ENCODE measurements at regions not wholly inside any gene's neighbourhood (a gene's known extent, or its start where the extent isn't known, plus 50 kb on each side); places are given as distances from the start of the nearest gene placed in this dataset.
A peak's percentile ranks its signal among the peaks of the same experiment; 100 is the strongest.

- Histone ChIP-seq H3K27ac (ENCODE audit: low read depth in 2 of 2, low read length in 1 of 2) (peak overlapping the region; percentile 39 to 60; a peak in 3 of 4 replicates), H3K9ac (peak overlapping the region; percentile 54; the same call in 1 of the 2 replicates)
Observed at GRCh38 chr10:75294031-75294437, 58.3 kb upstream of the COMTD1 start.

GRCh38 chr10:75293446-75293820 is 57.7 kb upstream of the COMTD1 start:
- H3K4me3 ChIP-seq (ENCODE audit: low read depth in 2 of 2, low read length in 1 of 2), result no peak overlapping the region
- no peak overlapping the region; a peak in 2 of 4 replicates for H3K27ac ChIP-seq (ENCODE audit: low read depth in 2 of 2, low read length in 1 of 2)
- H3K9ac ChIP-seq, result no peak overlapping the region
- H3K4me1 ChIP-seq (ENCODE audit: control insufficient read depth in 1 of 2, insufficient read depth in 2 of 2, low read depth in 1 of 2, low read length in 1 of 2), result peaks cover 5 to 19% of the 10 kb centered on the region in 2 experiments; a peak in 3 of 4 replicates
- no peak overlapping the region for H3K4me2 ChIP-seq
- no peaks in the 10 kb centered on the region for H3K27me3 ChIP-seq (ENCODE audit: insufficient read depth)
- 95% methylated on average over 3 of the region's 3 CpGs for WGBS (ENCODE audit: low lambda C conversion rate)
- H3K9me3 ChIP-seq, result no peaks in the 10 kb centered on the region
- no peaks in the 10 kb centered on the region for H3F3A ChIP-seq (replicated peaks; ENCODE audit: insufficient read depth)
- H3K79me2 ChIP-seq (ENCODE audit: insufficient read depth), result no peaks in the 10 kb centered on the region
- POLR2A ChIA-PET, result no interaction called here
- CTCF ChIA-PET, result interaction anchor here (0.8 to 3.1 kb wide), 3 partner anchors 12 to 743 kb away, joined by 3 to 10 read pairs (median 3); no protein-coding TSS in a partner anchor
- TF ChIP-seq TCF12 (IDR thresholded peaks at IDR 0.05) (no peak), ELF1 (IDR thresholded peaks at IDR 0.05) (no peak), RFX5 (IDR thresholded peaks at IDR 0.05; ENCODE audit: low read length) (no peak), NFIC (IDR thresholded peaks at IDR 0.05; ENCODE audit: borderline replicate concordance) (no peak), RXRA (IDR thresholded peaks at IDR 0.05; ENCODE audit: borderline replicate concordance, low read depth) (no peak), SIN3A (IDR thresholded peaks at IDR 0.05; ENCODE audit: borderline replicate concordance, low read depth, low read length) (no peak), CTCF (IDR thresholded peaks at IDR 0.05) (no peak), JUND (IDR thresholded peaks at IDR 0.05) (no peak), PBX3 (IDR thresholded peaks at IDR 0.05) (no peak), EZH2phosphoT487 (IDR thresholded peaks at IDR 0.05; ENCODE audit: borderline replicate concordance, low read depth) (no peak), POLR2AphosphoS5 (IDR thresholded peaks at IDR 0.05; ENCODE audit: low read depth, low read length) (no peak), FOXJ3 (CRISPR knock-in tag; IDR thresholded peaks at IDR 0.05) (no peak)
- H3K9me2 ChIP-seq, result no peaks in the 10 kb centered on the region
- no peak overlapping the region for H2AFZ ChIP-seq (ENCODE audit: low read depth)
- DNase-seq, result no peak
- no peaks in the 10 kb centered on the region for H3K36me3 ChIP-seq (replicated peaks in 1 of 2; ENCODE audit: control insufficient read depth in 1 of 2, insufficient read depth in 2 of 2, low read length in 1 of 2)
- H4K20me1 ChIP-seq (ENCODE audit: insufficient read depth), result no peaks in the 10 kb centered on the region

More at GRCh38 chr10:75294031-75294437, 58.3 kb upstream of the COMTD1 start:
- Histone ChIP-seq H3K36me3 (replicated peaks in 1 of 2; ENCODE audit: control insufficient read depth in 1 of 2, insufficient read depth in 2 of 2, low read length in 1 of 2) (no peaks in the 10 kb centered on the region), H4K20me1 (ENCODE audit: insufficient read depth) (no peaks in the 10 kb centered on the region), H3K4me1 (ENCODE audit: control insufficient read depth in 1 of 2, insufficient read depth in 2 of 2, low read depth in 1 of 2, low read length in 1 of 2) (peaks cover 5 to 19% of the 10 kb centered on the region in 2 experiments; a peak in 3 of 4 replicates), H3K9me3 (no peaks in the 10 kb centered on the region), H2AFZ (ENCODE audit: low read depth) (peak overlapping the region; percentile 70; the same call in 1 of the 2 replicates), H3K4me3 (ENCODE audit: low read depth in 2 of 2, low read length in 1 of 2) (no peak overlapping the region), H3K27me3 (ENCODE audit: insufficient read depth) (no peaks in the 10 kb centered on the region), H3K9me2 (no peaks in the 10 kb centered on the region), H3K79me2 (ENCODE audit: insufficient read depth) (no peaks in the 10 kb centered on the region), H3F3A (replicated peaks; ENCODE audit: insufficient read depth) (no peaks in the 10 kb centered on the region), H3K4me2 (peak overlapping the region; percentile 75)
- WGBS (ENCODE audit: low lambda C conversion rate), result 55% methylated on average over 8 of the region's 8 CpGs
- TF ChIP-seq RXRA (IDR thresholded peaks at IDR 0.05; ENCODE audit: borderline replicate concordance, low read depth), result no peak
- no peak for TF ChIP-seq YY1 (IDR thresholded peaks at IDR 0.05; ENCODE audit: low read depth)
- peak; percentile 19; the same call in 1 of the 2 replicates for TF ChIP-seq TCF12 (IDR thresholded peaks at IDR 0.05)
- TF ChIP-seq, protein P1, sequence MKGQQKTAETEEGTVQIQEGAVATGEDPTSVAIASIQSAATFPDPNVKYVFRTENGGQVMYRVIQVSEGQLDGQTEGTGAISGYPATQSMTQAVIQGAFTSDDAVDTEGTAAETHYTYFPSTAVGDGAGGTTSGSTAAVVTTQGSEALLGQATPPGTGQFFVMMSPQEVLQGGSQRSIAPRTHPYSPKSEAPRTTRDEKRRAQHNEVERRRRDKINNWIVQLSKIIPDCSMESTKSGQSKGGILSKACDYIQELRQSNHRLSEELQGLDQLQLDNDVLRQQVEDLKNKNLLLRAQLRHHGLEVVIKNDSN (IDR thresholded peaks at IDR 0.05; ENCODE audit: borderline replicate concordance, low read depth), result no peak
- no peak for TF ChIP-seq FOSL2 (IDR thresholded peaks at IDR 0.05; ENCODE audit: borderline replicate concordance, low read depth)
- TF ChIP-seq, protein P2, sequence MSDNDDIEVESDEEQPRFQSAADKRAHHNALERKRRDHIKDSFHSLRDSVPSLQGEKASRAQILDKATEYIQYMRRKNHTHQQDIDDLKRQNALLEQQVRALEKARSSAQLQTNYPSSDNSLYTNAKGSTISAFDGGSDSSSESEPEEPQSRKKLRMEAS (IDR thresholded peaks at IDR 0.05; ENCODE audit: low read depth), result no peak
- peak; percentile 72 for TF ChIP-seq GATA2 (CRISPR knock-in tag; IDR thresholded peaks at IDR 0.05)
- no peak for TF ChIP-seq GABPA (IDR thresholded peaks at IDR 0.05; ENCODE audit: low read depth)
- TF ChIP-seq NFIC (IDR thresholded peaks at IDR 0.05; ENCODE audit: borderline replicate concordance), result no peak
- TF ChIP-seq MEF2A (IDR thresholded peaks at IDR 0.05; ENCODE audit: borderline replicate concordance, low read depth), result no peak
- TF ChIP-seq, protein P3, sequence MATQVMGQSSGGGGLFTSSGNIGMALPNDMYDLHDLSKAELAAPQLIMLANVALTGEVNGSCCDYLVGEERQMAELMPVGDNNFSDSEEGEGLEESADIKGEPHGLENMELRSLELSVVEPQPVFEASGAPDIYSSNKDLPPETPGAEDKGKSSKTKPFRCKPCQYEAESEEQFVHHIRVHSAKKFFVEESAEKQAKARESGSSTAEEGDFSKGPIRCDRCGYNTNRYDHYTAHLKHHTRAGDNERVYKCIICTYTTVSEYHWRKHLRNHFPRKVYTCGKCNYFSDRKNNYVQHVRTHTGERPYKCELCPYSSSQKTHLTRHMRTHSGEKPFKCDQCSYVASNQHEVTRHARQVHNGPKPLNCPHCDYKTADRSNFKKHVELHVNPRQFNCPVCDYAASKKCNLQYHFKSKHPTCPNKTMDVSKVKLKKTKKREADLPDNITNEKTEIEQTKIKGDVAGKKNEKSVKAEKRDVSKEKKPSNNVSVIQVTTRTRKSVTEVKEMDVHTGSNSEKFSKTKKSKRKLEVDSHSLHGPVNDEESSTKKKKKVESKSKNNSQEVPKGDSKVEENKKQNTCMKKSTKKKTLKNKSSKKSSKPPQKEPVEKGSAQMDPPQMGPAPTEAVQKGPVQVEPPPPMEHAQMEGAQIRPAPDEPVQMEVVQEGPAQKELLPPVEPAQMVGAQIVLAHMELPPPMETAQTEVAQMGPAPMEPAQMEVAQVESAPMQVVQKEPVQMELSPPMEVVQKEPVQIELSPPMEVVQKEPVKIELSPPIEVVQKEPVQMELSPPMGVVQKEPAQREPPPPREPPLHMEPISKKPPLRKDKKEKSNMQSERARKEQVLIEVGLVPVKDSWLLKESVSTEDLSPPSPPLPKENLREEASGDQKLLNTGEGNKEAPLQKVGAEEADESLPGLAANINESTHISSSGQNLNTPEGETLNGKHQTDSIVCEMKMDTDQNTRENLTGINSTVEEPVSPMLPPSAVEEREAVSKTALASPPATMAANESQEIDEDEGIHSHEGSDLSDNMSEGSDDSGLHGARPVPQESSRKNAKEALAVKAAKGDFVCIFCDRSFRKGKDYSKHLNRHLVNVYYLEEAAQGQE (IDR thresholded peaks at IDR 0.05; ENCODE audit: low read depth, low read length), result no peak
- DNase-seq, result peak; percentile 55
- CTCF ChIA-PET, result interaction anchor here (1.0 to 3.1 kb wide), 2 partner anchors 12 to 71 kb away, joined by 3 to 10 read pairs; no protein-coding TSS in a partner anchor
- POLR2A ChIA-PET, result no interaction called here

All from SK-N-SH (cell line).